Naive thymus-derived CD4-positive, alpha-beta T cell (primary cell): ENCODE measurements at regions not wholly inside any gene's neighbourhood (a gene's known extent, or its start where the extent isn't known, plus 50 kb on each side); places are given as distances from the start of the nearest gene placed in this dataset.

Experiments
- ATAC-seq: fragments of 150-1000 bp; cut with Tn5 transposase; 2 replicates; pipeline ENCODE4 v1.10.0; 2021; ENCODE audit warnings: mild to moderate bottlenecking, moderate library complexity
- CTCF ChIA-PET: fragments of 350-600 bp; sonication (Branson Sonifier 250); formaldehyde crosslinking; loops from one replicate; lab custom pipeline; 2021; ENCODE audit warnings: antibody characterized with exemption; lab: Charles Lee
- POLR2A ChIA-PET: fragments of 350-600 bp; sonication (Branson Sonifier 250); formaldehyde crosslinking; loops from one replicate; lab custom pipeline; 2021; ENCODE audit warnings: antibody characterized with exemption, inconsistent platforms; lab: Charles Lee
- DNase-seq, 9 donors: peaks; one replicate each; pipeline versions ENCODE4 v3.0.0 to v3.0.0-alpha.2; 2020 to 2022; ENCODE audit warnings: mixed read lengths in 1 of 9
- H3K27ac ChIP-seq: one replicate; pipeline ENCODE4 v1.7.0; 2013; ENCODE audit warnings: mild to moderate bottlenecking, low read depth, low read length, moderate library complexity
- H3K27me3 ChIP-seq, 2 donors: one replicate each; pipeline ENCODE4 v1.7.0; 2013; ENCODE audit warnings: low read length in 2 of 2, mild to moderate bottlenecking in 2 of 2, moderate library complexity in 2 of 2; ENCODE audit not compliant: control insufficient read depth in 2 of 2, insufficient read depth in 2 of 2
- H3K36me3 ChIP-seq, 3 experiments: 1 replicate in 2 of 3; 2 replicates in 1 of 3; pipeline ENCODE4 v1.7.0; 2013; ENCODE audit warnings: low read length in 3 of 3, mild to moderate bottlenecking in 3 of 3, moderate library complexity in 1 of 3; ENCODE audit not compliant: insufficient read depth in 3 of 3, control insufficient read depth in 2 of 3
- H3K4me1 ChIP-seq, 2 donors: one replicate each; pipeline ENCODE4 v1.7.0; 2013; ENCODE audit warnings: low read length in 2 of 2, mild to moderate bottlenecking in 2 of 2, moderate library complexity in 1 of 2; ENCODE audit not compliant: control insufficient read depth in 2 of 2, insufficient read depth in 2 of 2
- H3K4me3 ChIP-seq: 2 replicates; pipeline ENCODE4 v1.7.0; 2013; ENCODE audit warnings: mild to moderate bottlenecking, low read length
- H3K9me3 ChIP-seq, 3 experiments: 1 replicate in 2 of 3; 2 replicates in 1 of 3; pipeline ENCODE4 v1.7.0; 2013; ENCODE audit warnings: low read length in 3 of 3; ENCODE audit not compliant: control insufficient read depth in 2 of 3
- H3K27ac Mint-ChIP-seq, 9 donors: one replicate each; pipeline ENCODE4 v1.8.0; 2020 to 2022; ENCODE audit warnings: mixed read lengths in 9 of 9, mild to moderate bottlenecking in 8 of 9, moderate library complexity in 5 of 9, inconsistent platforms in 2 of 9
- H3K27me3 Mint-ChIP-seq, 5 donors: one replicate each; pipeline ENCODE4 v1.8.0; 2021 to 2022; ENCODE audit warnings: mixed read lengths in 5 of 5, mild to moderate bottlenecking in 1 of 5
- H3K36me3 Mint-ChIP-seq, 5 donors: one replicate each; pipeline ENCODE4 v1.8.0; 2020 to 2022; ENCODE audit warnings: mixed read lengths in 5 of 5, mild to moderate bottlenecking in 3 of 5, inconsistent platforms in 1 of 5
- H3K4me1 Mint-ChIP-seq, 7 donors: one replicate each; pipeline ENCODE4 v1.8.0; 2020 to 2022; ENCODE audit warnings: mixed read lengths in 7 of 7, mild to moderate bottlenecking in 3 of 7, inconsistent platforms in 1 of 7
- H3K4me3 Mint-ChIP-seq, 10 donors: one replicate each; pipeline ENCODE4 v1.8.0; 2020 to 2022; ENCODE audit warnings: mild to moderate bottlenecking in 10 of 10, mixed read lengths in 10 of 10, moderate library complexity in 6 of 10, inconsistent platforms in 2 of 10
- H3K9me3 Mint-ChIP-seq, 11 donors: one replicate each; pipeline ENCODE4 v1.8.0; 2020 to 2022; ENCODE audit warnings: mixed read lengths in 11 of 11, mild to moderate bottlenecking in 4 of 11, inconsistent platforms in 1 of 11, moderate library complexity in 1 of 11
- intact Hi-C, 2 donors: fragments of 100-400 bp; cut with micrococcal nuclease; formaldehyde crosslinking; loops; one replicate each; pipeline ENCODE4 v1.15.1; 2023

DNA sequence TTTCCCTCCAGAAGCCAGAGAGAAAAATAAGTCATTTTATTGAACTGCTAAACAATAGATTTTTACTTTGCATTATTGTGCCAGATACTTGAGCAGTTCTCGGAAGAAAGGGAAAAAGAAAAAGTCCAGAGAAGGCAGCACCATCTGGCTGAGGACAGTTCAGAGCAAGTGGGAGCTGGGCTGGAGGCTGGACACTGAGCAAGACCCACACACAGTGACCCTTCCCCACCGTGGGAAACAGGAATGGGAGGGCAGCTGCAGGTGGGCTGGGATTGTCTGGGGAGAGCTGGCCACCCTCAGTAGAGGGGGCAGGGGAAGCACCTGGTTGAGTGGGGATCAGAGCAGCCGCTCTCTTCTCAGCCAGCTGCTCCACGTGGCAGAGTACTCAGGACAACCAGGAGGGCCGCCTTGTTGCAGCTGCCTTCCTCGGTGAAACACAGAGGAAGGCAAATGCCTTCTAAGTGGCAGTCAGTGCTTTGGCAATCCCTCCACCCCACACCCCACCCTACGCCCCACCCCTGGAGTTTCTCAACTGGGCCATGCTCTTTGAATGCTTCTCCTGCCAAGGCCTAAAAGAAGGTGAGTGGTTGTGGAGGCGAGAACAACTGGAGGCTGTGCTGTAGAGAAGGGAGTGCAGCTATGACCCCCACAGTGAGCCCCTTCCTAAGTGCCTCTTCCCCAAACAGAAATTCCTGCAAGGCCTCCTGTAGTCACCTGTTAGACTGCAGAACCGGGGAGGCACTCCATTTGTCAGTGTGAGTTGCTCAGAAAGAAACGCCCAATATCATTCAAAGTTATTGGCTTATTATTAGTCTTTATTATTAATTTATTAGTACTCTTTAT is 179.3 kb downstream of the ZIC5 start:
- no peaks in the 10 kb centered on the region for H3K4me1 Mint-ChIP-seq
- peaks cover 0 to 34% (median 11%) of the 10 kb centered on the region in 5 donors for H3K36me3 Mint-ChIP-seq
- Histone ChIP-seq H3K27me3 (no peaks in the 10 kb centered on the region), H3K4me1 (no peaks in the 10 kb centered on the region), H3K36me3 (no peaks in the 10 kb centered on the region), H3K4me3 (no peak overlapping the region), H3K9me3 (no peaks in the 10 kb centered on the region), H3K27ac (no peak overlapping the region)
- ChIA-PET CTCF (interaction anchor here (0.7 kb wide), 1 partner anchor 138 kb away, joined by 3 read pairs; no protein-coding TSS in a partner anchor), POLR2A (interaction anchor here (0.6 kb wide), 1 partner anchor 26 kb away, joined by 3 read pairs; no protein-coding TSS in a partner anchor)
- no peaks in the 10 kb centered on the region for H3K27me3 Mint-ChIP-seq
- H3K27ac Mint-ChIP-seq, result no peak overlapping the region
- no peak overlapping the region for H3K4me3 Mint-ChIP-seq
- intact Hi-C loops, result no loop called here
- ATAC-seq (no peak), DNase-seq (no peak)
- peaks cover 0 to 11% (median 2%) of the 10 kb centered on the region in 11 donors for H3K9me3 Mint-ChIP-seq

DNA sequence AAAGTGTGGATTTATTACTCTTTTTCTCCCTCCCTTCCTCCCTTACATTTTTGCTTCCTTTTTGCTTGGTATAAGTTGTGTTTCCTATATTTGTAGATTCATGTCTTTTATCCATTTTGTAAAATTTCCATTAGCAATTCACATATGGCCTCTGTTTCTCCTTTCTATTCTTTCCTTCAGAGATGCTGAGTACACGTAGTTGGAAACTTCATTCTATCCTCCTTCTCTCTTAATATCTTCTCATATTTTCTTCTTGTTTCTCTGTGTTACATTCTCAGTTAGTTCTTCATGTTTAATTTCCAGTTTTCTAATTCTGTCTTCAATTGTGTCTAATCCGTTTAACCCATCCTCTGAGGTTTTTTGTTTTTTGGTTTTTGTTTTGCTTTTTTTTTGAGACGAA is 188.9 kb downstream of the ZIC5 start:
- no peaks in the 10 kb centered on the region for H3K27me3 Mint-ChIP-seq
- H3K9me3 Mint-ChIP-seq, result peaks cover 3 to 31% (median 11%) of the 10 kb centered on the region in 11 donors
- Histone ChIP-seq H3K36me3 (no peaks in the 10 kb centered on the region), H3K27me3 (no peaks in the 10 kb centered on the region), H3K4me1 (no peaks in the 10 kb centered on the region), H3K9me3 (peaks cover 0 to 6% (median 0%) of the 10 kb centered on the region in 3 experiments), H3K27ac (no peak overlapping the region), H3K4me3 (no peak overlapping the region)
- ATAC-seq (no peak), DNase-seq (no peak)
- no peak overlapping the region for H3K27ac Mint-ChIP-seq
- ChIA-PET POLR2A (no interaction called here), CTCF (interaction anchor here (0.6 kb wide), 1 partner anchor 195 kb away, joined by 4 read pairs; no protein-coding TSS in a partner anchor)
- H3K4me1 Mint-ChIP-seq, result no peaks in the 10 kb centered on the region
- peaks cover 0 to 52% (median 39%) of the 10 kb centered on the region in 5 donors for H3K36me3 Mint-ChIP-seq
- no peak overlapping the region for H3K4me3 Mint-ChIP-seq
- intact Hi-C loops, result no loop called here

DNA sequence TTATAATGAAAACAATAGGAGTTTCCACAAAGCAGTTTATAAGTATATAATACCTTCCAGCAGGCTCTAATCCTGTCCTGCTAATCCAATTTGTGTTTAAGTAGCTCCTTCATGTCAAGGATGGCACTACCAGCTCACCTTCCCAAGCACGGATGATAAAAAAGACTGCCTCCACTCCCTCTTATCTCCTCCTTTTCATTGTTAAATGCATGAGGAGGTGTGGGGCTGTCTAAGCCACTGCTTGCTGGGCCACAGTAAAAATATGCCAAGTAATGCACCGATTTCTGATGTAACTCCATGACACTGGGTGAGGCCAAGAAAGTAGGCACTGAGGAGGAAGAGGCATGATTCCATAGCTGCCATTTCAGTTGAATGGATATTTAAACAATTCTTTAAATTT is 193.1 kb downstream of the ZIC5 start:
- H3K27me3 ChIP-seq, result no peaks in the 10 kb centered on the region
- DNase-seq (no peak), ATAC-seq (no peak)
- H3K9me3 ChIP-seq, result no peaks in the 10 kb centered on the region
- Mint-ChIP-seq H3K9me3 (peaks cover 3 to 17% (median 8%) of the 10 kb centered on the region in 11 donors), H3K27me3 (no peaks in the 10 kb centered on the region), H3K36me3 (peaks cover 0 to 65% (median 56%) of the 10 kb centered on the region in 5 donors), H3K27ac (no peak overlapping the region), H3K4me3 (no peak overlapping the region), H3K4me1 (no peaks in the 10 kb centered on the region)
- intact Hi-C loops, result no loop called here
- POLR2A ChIA-PET, result no interaction called here
- no peak overlapping the region for H3K27ac ChIP-seq
- no peak overlapping the region for H3K4me3 ChIP-seq
- H3K36me3 ChIP-seq, result peaks cover 0 to 4% (median 0%) of the 10 kb centered on the region in 3 experiments
- no peaks in the 10 kb centered on the region for H3K4me1 ChIP-seq
- CTCF ChIA-PET, result no interaction called here

DNA sequence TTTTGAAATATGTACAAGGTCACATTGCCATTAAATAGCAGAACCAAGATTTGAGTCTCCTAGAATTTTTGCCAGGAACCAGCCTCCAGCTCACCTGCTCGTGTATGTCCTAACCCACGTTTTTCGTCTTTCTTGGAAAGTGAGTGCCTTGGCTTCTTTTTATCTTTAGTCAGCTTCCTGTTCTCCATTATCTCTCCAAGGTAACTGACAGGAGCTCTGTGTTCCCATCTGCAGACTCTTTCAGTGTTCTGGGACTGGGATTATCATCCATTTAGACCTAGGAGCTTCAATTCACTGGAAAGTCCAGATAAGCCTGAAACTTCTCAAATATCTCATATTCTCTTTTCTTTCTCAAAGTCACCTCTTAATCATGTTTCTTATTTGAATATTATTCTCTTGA is 193.7 kb downstream of the ZIC5 start:
- no peaks in the 10 kb centered on the region for H3K4me1 ChIP-seq
- no peak overlapping the region for H3K27ac Mint-ChIP-seq
- H3K9me3 ChIP-seq, result no peaks in the 10 kb centered on the region
- H3K9me3 Mint-ChIP-seq, result peaks cover 3 to 13% (median 7%) of the 10 kb centered on the region in 11 donors
- H3K36me3 ChIP-seq, result peaks cover 0 to 10% (median 0%) of the 10 kb centered on the region in 3 experiments
- ChIA-PET POLR2A (no interaction called here), CTCF (no interaction called here)
- H3K36me3 Mint-ChIP-seq, result peaks cover 0 to 69% (median 58%) of the 10 kb centered on the region in 5 donors
- no peak overlapping the region for H3K4me3 Mint-ChIP-seq
- intact Hi-C loops, result no loop called here
- H3K4me1 Mint-ChIP-seq, result no peaks in the 10 kb centered on the region
- H3K27me3 Mint-ChIP-seq, result no peaks in the 10 kb centered on the region
- no peak for DNase-seq
- H3K4me3 ChIP-seq, result no peak overlapping the region
- H3K27me3 ChIP-seq, result no peaks in the 10 kb centered on the region
- H3K27ac ChIP-seq, result no peak overlapping the region
- no peak for ATAC-seq

DNA sequence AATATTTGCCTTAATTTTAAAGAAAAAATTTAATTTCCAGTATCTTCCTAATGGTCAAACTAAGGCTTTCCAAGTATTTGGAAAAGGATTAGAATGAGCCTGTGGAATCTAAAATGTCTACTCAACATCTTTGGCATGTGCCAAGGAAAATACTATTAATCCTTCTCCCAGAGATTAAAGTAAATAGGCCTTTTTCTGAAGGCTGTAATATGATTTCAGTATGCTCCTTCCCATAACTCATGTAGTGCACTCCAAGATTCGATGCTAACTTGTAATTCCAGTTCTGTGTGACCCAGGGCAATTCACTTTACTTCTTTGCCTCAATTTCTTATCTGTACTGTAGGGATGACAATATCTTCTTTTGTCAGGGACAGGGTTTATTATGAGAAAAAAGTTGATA is 196.9 kb downstream of the ZIC5 start:
- no peaks in the 10 kb centered on the region for H3K9me3 Mint-ChIP-seq
- H3K4me1 ChIP-seq, result no peaks in the 10 kb centered on the region
- POLR2A ChIA-PET, result no interaction called here
- H3K27me3 Mint-ChIP-seq, result no peaks in the 10 kb centered on the region
- no peak overlapping the region for H3K4me3 Mint-ChIP-seq
- H3K9me3 ChIP-seq, result no peaks in the 10 kb centered on the region
- H3K27ac Mint-ChIP-seq, result no peak overlapping the region
- no peak overlapping the region for H3K4me3 ChIP-seq
- intact Hi-C loops, result no loop called here
- CTCF ChIA-PET, result no interaction called here
- H3K36me3 ChIP-seq, result peaks cover 0 to 10% (median 0%) of the 10 kb centered on the region in 3 experiments
- peaks cover 0 to 64% (median 47%) of the 10 kb centered on the region in 5 donors for H3K36me3 Mint-ChIP-seq
- H3K27ac ChIP-seq, result no peak overlapping the region
- H3K4me1 Mint-ChIP-seq, result no peaks in the 10 kb centered on the region
- ATAC-seq (no peak), DNase-seq (no peak)
- no peaks in the 10 kb centered on the region for H3K27me3 ChIP-seq

DNA sequence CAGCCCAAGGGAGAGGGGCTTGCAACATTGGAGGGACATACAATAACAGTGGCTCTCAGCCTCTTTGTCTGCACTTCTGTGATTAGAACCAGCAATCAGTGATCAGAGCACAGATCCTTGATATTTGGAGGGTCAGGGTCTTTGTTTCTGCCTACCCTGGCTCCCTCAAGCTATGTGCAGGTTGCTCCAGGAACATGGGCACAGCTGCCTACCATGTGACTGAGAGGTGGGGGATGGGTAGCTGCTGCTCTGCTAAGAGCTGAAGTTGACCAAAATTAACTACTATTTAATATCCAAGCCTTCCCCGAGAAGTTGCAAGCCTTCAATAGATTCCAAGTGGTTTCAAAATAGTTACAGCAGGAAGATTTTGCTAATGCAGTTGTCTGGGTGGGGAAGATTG is 202.6 kb downstream of the ZIC5 start:
- Histone ChIP-seq H3K4me1 (no peaks in the 10 kb centered on the region), H3K9me3 (peaks cover 0 to 37% (median 0%) of the 10 kb centered on the region in 3 experiments), H3K36me3 (peaks cover 0 to 10% (median 0%) of the 10 kb centered on the region in 3 experiments), H3K27ac (no peak overlapping the region), H3K27me3 (no peaks in the 10 kb centered on the region), H3K4me3 (no peak overlapping the region)
- peaks cover 5 to 44% (median 34%) of the 10 kb centered on the region in 11 donors for H3K9me3 Mint-ChIP-seq
- H3K27ac Mint-ChIP-seq, result no peak overlapping the region
- H3K27me3 Mint-ChIP-seq, result peaks cover 0 to 3% (median 0%) of the 10 kb centered on the region in 5 donors
- peaks cover 0 to 5% (median 0%) of the 10 kb centered on the region in 7 donors for H3K4me1 Mint-ChIP-seq
- peaks cover 5 to 53% (median 41%) of the 10 kb centered on the region in 5 donors for H3K36me3 Mint-ChIP-seq
- intact Hi-C loops, result no loop called here
- ATAC-seq (no peak), DNase-seq (no peak)
- ChIA-PET POLR2A (no interaction called here), CTCF (no interaction called here)
- H3K4me3 Mint-ChIP-seq, result no peak overlapping the region
